Upper lobe of left lung (tissue), 4 donors: ENCODE measurements at regions not wholly inside any gene's neighbourhood (a gene's known extent, or its start where the extent isn't known, plus 50 kb on each side); places are given as distances from the start of the nearest gene placed in this dataset.

ENCODE experiments used
- CTCF ChIP-seq, 6 experiments: fragments of 450-650 bp in 4 of 6; fragments of 200-600 bp in 2 of 6; sonication (generic) in 2 of 6; IDR thresholded peaks; one replicate each; pipeline ENCODE4 v1.5.1; 2016 to 2019; ENCODE audit warnings: antibody characterized with exemption in 6 of 6
- EP300 ChIP-seq, 4 donors: sonication (generic); formaldehyde crosslinking; IDR thresholded peaks; one replicate each; pipeline ENCODE4 v1.5.1; 2017; ENCODE audit warnings: antibody characterized with exemption in 4 of 4, control low read depth in 2 of 4
- POLR2A ChIP-seq, 4 donors: fragments of 450-650 bp; IDR thresholded peaks; one replicate each; pipeline ENCODE4 v1.5.1; 2016 to 2017; ENCODE audit warnings: antibody characterized with exemption in 4 of 4, mild to moderate bottlenecking in 2 of 4
- POLR2AphosphoS5 ChIP-seq, 2 donors: sonication (generic); formaldehyde crosslinking; IDR thresholded peaks; one replicate each; pipeline ENCODE4 v1.5.1; 2017; ENCODE audit warnings: antibody characterized with exemption in 2 of 2

- TF ChIP-seq CTCF (IDR thresholded peaks at IDR 0.05) (no peak), POLR2A (IDR thresholded peaks at IDR 0.05) (no peak), EP300 (IDR thresholded peaks at IDR 0.05) (no peak), POLR2AphosphoS5 (IDR thresholded peaks at IDR 0.05) (no peak)
Observed at GRCh38 chr2:43161650-43162510, 64.5 kb downstream of the ZFP36L2 start.
